ENCODE measurements at regions not wholly inside any gene's neighbourhood (a gene's known extent, or its start where the extent isn't known, plus 50 kb on each side); places are given as distances from the start of the nearest gene placed in this dataset.
A peak's percentile ranks its signal among the peaks of the same experiment; 100 is the strongest.

GRCh38 chr4:181939199-181939945 is 303.8 kb upstream of the TENM3 start:
- dilution Hi-C loops (cut with HindIII; ENCODE audit: low sequenced_read_pairs, unreplicated experiment) (no loop called here), in situ Hi-C loops (cut with MboI; ENCODE audit: low sequenced_read_pairs) (no loop called here), intact Hi-C loops (cut with micrococcal nuclease) (no loop called here)
- Histone ChIP-seq H3K18ac (ENCODE audit: low read depth, low read length) (no peak overlapping the region), H3K79me1 (ENCODE audit: low read depth in 1 of 2, low read length in 2 of 2) (no peaks in the 10 kb centered on the region), H3K9me3 (ENCODE audit: control insufficient read depth, insufficient read depth, low read length) (no peaks in the 10 kb centered on the region), H2BK20ac (ENCODE audit: low read depth, low read length) (no peak overlapping the region), H2AK5ac (ENCODE audit: low read depth, low read length) (no peak overlapping the region), H3K4me2 (ENCODE audit: low read depth, low read length) (no peak overlapping the region), H2BK120ac (ENCODE audit: low read depth, low read length) (no peak overlapping the region), H4K91ac (ENCODE audit: insufficient read depth, low read depth, low read length) (no peak overlapping the region), H4K8ac (ENCODE audit: low read depth in 2 of 2, low read length in 2 of 2) (no peak overlapping the region), H4K5ac (ENCODE audit: low read depth, low read length) (no peak overlapping the region), H3K9me1 (ENCODE audit: insufficient read depth, low read length) (no peaks in the 10 kb centered on the region), H3K9ac (ENCODE audit: low read depth, low read length) (no peak overlapping the region), H3K4ac (ENCODE audit: low read depth, low read length) (no peak overlapping the region), H3K4me3 (ENCODE audit: insufficient read depth, low read depth, low read length) (no peak overlapping the region), H3K56ac (ENCODE audit: extremely low read depth, insufficient read depth, low read length) (no peak overlapping the region), H3K27me3 (ENCODE audit: control insufficient read depth, insufficient read depth, low read length) (no peaks in the 10 kb centered on the region), H3K36me3 (ENCODE audit: control insufficient read depth, insufficient read depth, low read length) (no peaks in the 10 kb centered on the region), H2AFZ (replicated peaks; ENCODE audit: low read length, poor library complexity) (peak overlapping the region; percentile 36), H2AK9ac (replicated peaks; ENCODE audit: low read depth, low read length, poor library complexity) (no peak overlapping the region), H2BK5ac (ENCODE audit: low read depth, low read length, poor library complexity, severe bottlenecking) (no peak overlapping the region), H3K23ac (ENCODE audit: low read depth, low read length) (no peak overlapping the region), H4K20me1 (ENCODE audit: insufficient read depth, low read length) (no peaks in the 10 kb centered on the region), H3K4me1 (ENCODE audit: control insufficient read depth, insufficient read depth, low read length) (no peaks in the 10 kb centered on the region), H3K27ac (ENCODE audit: insufficient read depth, low read length) (no peak overlapping the region), H3K14ac (replicated peaks; ENCODE audit: low read depth, low read length) (no peak overlapping the region), H2BK15ac (ENCODE audit: low read depth, low read length) (no peak overlapping the region)
- ATAC-seq (ENCODE audit: low read depth) (peak; percentile 27; the same call in 1 of the 2 replicates), DNase-seq (peak; percentile 51)
- BruUV-seq (replicated peaks) = no TSS peak
- ChIA-PET CTCF (interaction anchor here (0.6 kb wide), 1 partner anchor 30 kb away, joined by 3 read pairs; no protein-coding TSS in a partner anchor), POLR2A (ENCODE audit: unreplicated experiment) (no interaction called here)
- 57% methylated on average over 6 of the region's 15 CpGs; no CpG with 5 or more reads in 1 of the 2 experiments for WGBS, 2 experiments (ENCODE audit: extremely low coverage in 2 of 2, insufficient read length in 1 of 2)
- TF ChIP-seq CTCF (conservative IDR thresholded peaks at IDR 0.05; ENCODE audit: low read depth, low read length) (0 out of 2 replicates have a peak, but pooled peaks have one; percentile 6), MAFK (IDR thresholded peaks at IDR 0.05; ENCODE audit: low read depth, low read length) (no peak)

All from IMR-90 (cell line).